Psoas muscle (tissue), 7 donors: ENCODE measurements at regions not wholly inside any gene's neighbourhood (a gene's known extent, or its start where the extent isn't known, plus 50 kb on each side); places are given as distances from the start of the nearest gene placed in this dataset.

Experiments used
- ATAC-seq, 4 donors: fragments of 200-7000 bp; cut with Tn5 transposase; one replicate each; pipeline ENCODE4 v1.9.1; 2020; ENCODE audit warnings: moderate library complexity in 3 of 4, mild to moderate bottlenecking in 2 of 4
- DNase-seq, 2 donors: peaks; one replicate each; pipeline ENCODE4 v3.0.0-alpha.2; 2020
- H3K27ac ChIP-seq: fragments of 200-600 bp; one replicate; pipeline ENCODE4 v1.8.0; 2022
- H3K27me3 ChIP-seq, 3 donors: fragments of 200-600 bp in 1 of 3; one replicate each; pipeline versions ENCODE4 v1.6.1 to v1.8.0; 2013 to 2022; ENCODE audit warnings: low read length in 2 of 3, mild to moderate bottlenecking in 2 of 3, moderate library complexity in 1 of 3; ENCODE audit not compliant: insufficient read depth in 3 of 3
- H3K36me3 ChIP-seq, 2 donors: fragments of 200-600 bp in 1 of 2; one replicate each; pipeline versions ENCODE4 v1.6.1 to v1.8.0; 2013 to 2022; ENCODE audit warnings: low read depth in 1 of 2, mild to moderate bottlenecking in 1 of 2, moderate library complexity in 1 of 2; ENCODE audit not compliant: insufficient read depth in 1 of 2
- H3K4me1 ChIP-seq: fragments of 200-600 bp; one replicate; pipeline ENCODE4 v1.8.0; 2022
- H3K4me3 ChIP-seq: fragments of 200-600 bp; one replicate; pipeline ENCODE4 v1.8.0; 2022; ENCODE audit warnings: mild to moderate bottlenecking
- H3K9me3 ChIP-seq: fragments of 200-600 bp; one replicate; pipeline ENCODE4 v1.8.0; 2022
- CTCF ChIP-seq: fragments of 200-600 bp; IDR thresholded peaks from one replicate; pipeline ENCODE4 v1.8.0; 2022; ENCODE audit warnings: antibody characterized with exemption
- WGBS, 3 donors: extraction: QIAGEN DNeasy Blood & Tissue Kit; methylation state at CpG; one replicate each; pipeline versions ENCODE4 v1.1.6 to v1.1.7; 2013; 5-methylcytosine and 5-hydroxymethylcytosine counted together
- intact Hi-C, 2 donors: fragments of 100-400 bp; cut with DNase I; formaldehyde crosslinking; loops; one replicate each; pipeline versions ENCODE4 v1.11.0 to v1.14.2; 2022
- donor health status: healthy with polysubstance abuse.
- donor health status: DM: no; HTN: no; CAD: no; lungs with moderate emphysema.
- donor health status: Bipolar disorder and iron deficiency.
- donor health status: healthy.
- donor health status: DM: yes; HTN: yes; CAD: no.
- donor health status: DM: no; HTN: no; CAD: no.
- donor health status: DM: yes; HTN: yes; CAD: no.

- no peaks in the 10 kb centered on the region for H3K36me3 ChIP-seq
- no peaks in the 10 kb centered on the region for H3K4me1 ChIP-seq
- intact Hi-C loops: no loop called here
- 49 to 58% (median 57%) methylated on average over 5 to 8 of the region's 8 CpGs for WGBS, 3 donors
- no peak for DNase-seq
- TF ChIP-seq CTCF: no peak
- no peaks in the 10 kb centered on the region for H3K27me3 ChIP-seq
- no peak for ATAC-seq
- no peaks in the 10 kb centered on the region for H3K9me3 ChIP-seq
- H3K27ac ChIP-seq: no peak overlapping the region
- no peak overlapping the region for H3K4me3 ChIP-seq
These were observed 194.8 kb downstream of the CHRDL1 start for GRCh38 chrX:110600745-110601310.

- Histone ChIP-seq H3K4me3 (no peak overlapping the region), H3K4me1 (no peaks in the 10 kb centered on the region), H3K27me3 (no peaks in the 10 kb centered on the region), H3K36me3 (no peaks in the 10 kb centered on the region), H3K27ac (no peak overlapping the region), H3K9me3 (peaks cover 5% of the 10 kb centered on the region)
- TF ChIP-seq CTCF: no peak
- ATAC-seq: no peak
- no peak for DNase-seq
- intact Hi-C loops: no loop called here
These were observed 181.0 kb downstream of the CHRDL1 start for GRCh38 chrX:110614596-110614995.
